Epithelial cell of proximal tubule (primary cell): ENCODE measurements at regions not wholly inside any gene's neighbourhood (a gene's known extent, or its start where the extent isn't known, plus 50 kb on each side); places are given as distances from the start of the nearest gene placed in this dataset.

Experiments
- DNase-seq: peaks from one replicate; pipeline ENCODE4 v3.0.0-alpha.2; 2011; ENCODE audit warnings: low read depth
- H3K4me3 ChIP-seq: 2 replicates; pipeline ENCODE4 v1.5.1; 2011; ENCODE audit warnings: low read depth, mild to moderate bottlenecking, low read length
- TF ChIP-seq, protein P1 (sequence below): conservative IDR thresholded peaks from 2 replicates; pipeline ENCODE4 v1.5.1; 2012; ENCODE audit warnings: low read depth, mild to moderate bottlenecking, low read length

DNA sequence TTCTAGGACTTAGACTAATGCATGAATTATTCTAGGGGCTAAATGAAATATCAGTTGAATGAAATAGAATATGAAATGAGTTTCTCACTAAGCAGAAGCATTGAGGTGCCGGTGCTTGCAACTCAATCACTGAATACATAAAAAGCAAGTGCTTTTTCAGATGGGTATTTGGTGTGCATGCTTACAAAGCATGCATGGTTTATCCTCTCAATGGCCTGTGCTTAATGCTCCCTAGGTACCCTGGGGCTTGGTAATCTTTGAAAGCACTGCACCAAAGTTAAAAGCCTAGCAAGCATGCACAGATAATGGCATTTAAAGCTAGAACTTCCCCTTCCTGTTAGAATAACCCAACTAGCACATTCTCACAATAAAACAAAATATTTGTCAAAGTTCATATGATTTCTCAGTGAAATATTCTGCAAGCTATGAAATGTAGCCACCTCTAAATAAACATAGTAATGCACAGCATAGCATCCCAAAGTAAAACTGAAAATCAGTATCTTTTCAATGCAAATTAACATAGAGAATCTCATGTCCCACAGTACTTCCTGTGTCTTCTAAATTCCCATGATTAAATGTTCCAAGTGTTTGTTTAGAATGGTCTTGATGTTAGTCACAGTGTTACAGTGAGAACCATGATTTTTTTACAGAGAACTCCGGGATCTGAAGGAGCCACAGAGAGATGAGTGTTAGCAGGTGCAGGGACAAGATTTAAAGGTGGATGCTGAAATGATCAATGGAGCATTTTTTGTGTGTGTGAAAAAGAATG, 143.4 kb upstream of the CDH6 start:
- TF ChIP-seq, protein P1, sequence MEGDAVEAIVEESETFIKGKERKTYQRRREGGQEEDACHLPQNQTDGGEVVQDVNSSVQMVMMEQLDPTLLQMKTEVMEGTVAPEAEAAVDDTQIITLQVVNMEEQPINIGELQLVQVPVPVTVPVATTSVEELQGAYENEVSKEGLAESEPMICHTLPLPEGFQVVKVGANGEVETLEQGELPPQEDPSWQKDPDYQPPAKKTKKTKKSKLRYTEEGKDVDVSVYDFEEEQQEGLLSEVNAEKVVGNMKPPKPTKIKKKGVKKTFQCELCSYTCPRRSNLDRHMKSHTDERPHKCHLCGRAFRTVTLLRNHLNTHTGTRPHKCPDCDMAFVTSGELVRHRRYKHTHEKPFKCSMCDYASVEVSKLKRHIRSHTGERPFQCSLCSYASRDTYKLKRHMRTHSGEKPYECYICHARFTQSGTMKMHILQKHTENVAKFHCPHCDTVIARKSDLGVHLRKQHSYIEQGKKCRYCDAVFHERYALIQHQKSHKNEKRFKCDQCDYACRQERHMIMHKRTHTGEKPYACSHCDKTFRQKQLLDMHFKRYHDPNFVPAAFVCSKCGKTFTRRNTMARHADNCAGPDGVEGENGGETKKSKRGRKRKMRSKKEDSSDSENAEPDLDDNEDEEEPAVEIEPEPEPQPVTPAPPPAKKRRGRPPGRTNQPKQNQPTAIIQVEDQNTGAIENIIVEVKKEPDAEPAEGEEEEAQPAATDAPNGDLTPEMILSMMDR, result no peak
- DNase-seq, result no peak
- H3K4me3 ChIP-seq, result no peak overlapping the region

DNA sequence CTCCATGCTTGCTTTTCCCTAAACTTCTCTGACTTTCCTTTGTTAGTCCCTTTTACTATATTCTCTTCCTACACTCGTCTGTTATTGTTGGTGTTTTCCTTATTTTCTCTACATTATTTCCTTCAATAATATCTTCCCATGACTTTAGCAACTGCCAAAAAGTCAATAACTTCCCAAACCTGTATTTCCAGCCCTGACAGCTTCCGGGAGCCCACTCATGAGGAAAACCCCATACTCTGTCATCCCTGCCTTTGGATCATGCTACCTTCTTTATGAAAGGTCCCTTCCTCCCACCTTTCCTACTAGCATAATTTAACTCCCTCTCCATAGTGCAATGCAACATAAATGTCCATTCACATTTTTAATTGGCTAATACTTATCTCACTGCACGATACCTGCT, 144.0 kb upstream of the CDH6 start:
- TF ChIP-seq, protein P1, result no peak
- no peak for DNase-seq
- no peak overlapping the region for H3K4me3 ChIP-seq

DNA sequence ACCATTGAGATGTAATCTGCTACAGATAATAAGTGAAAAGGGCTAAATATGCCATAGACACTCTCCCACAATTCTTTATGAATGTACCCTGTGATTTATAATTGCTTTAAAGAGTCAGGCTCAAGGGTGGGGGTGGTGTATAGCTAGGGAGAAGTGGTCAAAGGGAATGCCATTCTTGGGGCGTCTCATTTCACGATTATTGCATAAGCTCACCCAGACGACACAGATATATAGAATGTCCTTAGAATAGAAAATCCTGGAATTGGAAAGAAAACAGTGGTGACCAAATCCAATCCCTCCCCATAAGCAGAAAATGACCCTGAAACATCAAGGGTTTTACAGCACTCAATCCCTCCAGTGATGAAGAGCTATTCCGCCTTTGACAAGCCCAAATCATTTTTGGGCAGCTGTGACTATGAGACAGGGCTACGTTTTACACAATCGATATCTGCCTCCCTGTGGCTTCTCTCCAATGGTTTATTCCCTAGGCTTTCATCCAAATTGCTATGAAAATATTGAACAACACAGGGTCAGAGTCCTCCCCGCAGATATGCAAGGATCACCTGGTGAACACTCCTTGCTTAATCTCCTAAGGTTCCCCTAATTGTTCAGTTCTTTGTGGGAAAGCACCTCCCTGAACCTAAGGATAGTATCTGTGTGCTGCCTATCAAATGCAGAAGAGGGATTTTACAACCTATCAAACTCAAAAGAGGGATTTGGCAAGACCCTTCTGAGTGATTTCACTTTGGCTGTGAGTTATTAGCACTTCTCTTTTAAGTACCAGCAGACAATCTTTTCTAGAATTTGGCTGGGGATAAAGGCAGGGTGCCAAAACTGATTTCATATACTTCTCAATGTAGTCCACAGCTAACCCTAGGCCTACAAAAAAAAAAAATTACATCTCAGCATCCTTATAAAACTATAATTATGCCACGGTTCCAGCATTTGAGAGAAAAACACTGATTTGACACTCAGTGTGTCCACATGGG, 144.9 kb upstream of the CDH6 start:
- TF ChIP-seq, protein P1, result no peak
- no peak overlapping the region for H3K4me3 ChIP-seq
- no peak for DNase-seq

DNA sequence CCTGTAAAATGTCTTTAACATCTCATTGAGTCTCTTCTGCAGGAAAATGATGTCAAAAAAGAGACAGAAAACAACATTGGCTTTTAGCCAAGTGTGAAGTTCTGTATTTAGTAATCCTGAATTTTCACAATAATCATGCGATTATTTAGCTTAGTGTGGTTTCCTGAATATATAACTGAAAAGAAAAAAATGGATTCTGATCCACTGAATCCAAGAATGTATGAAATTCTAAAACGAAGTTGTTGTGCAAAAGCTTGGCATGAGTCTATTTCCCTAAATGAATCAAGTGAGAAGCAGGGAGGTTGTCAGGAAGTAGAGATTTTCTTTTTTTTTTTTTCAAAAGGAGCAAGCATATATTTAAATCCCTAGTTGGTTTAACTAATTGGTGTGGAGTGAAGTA, 145.9 kb upstream of the CDH6 start:
- DNase-seq, result no peak
- no peak overlapping the region for H3K4me3 ChIP-seq

DNA sequence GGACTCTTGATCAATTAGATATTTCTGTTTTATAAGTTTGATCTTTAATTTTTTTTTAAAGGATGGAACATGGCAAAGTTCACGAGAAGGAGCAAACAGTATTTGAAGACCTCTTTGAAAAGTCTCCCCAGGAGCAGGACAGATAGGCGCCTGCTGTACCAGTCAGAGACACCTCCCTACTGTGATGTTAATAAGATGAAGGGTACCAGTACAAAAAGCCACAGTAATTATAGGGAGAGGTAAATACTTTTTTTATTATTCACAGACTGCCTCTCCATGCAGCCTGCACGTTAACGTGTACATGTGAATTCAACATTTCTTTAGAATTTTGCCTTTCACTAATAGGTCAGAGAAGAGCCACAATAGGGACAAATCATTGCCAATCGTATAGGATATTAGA, 146.5 kb upstream of the CDH6 start:
- no peak overlapping the region for H3K4me3 ChIP-seq
- TF ChIP-seq, protein P1, result no peak
- DNase-seq, result no peak

More for the DNA sequence above, 145.9 kb upstream of the CDH6 start:
- TF ChIP-seq, protein P1, result no peak

DNA sequence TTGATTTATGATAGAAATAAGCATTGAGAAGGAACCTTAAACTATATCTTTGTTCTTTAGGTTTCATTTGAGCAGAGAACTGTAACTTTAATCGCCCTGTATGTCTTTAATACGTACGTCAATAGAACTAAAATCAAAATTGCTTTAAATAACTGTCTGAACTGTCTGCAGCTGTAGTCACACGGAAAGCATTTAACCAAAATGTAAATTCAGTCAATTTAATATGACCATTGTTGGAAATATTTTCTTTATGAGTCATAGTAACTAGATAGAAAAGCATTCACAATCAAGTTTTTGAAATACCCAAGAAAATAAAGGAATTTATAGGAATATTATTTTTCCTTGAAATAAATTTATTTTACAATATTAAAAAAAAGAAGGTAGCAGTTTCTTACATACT, 157.1 kb upstream of the CDH6 start:
- H3K4me3 ChIP-seq, result no peak overlapping the region
- DNase-seq, result no peak
- TF ChIP-seq, protein P1, result no peak
